Activated B cell treated with CpG ODN at 0.5 μM for 24 hours (primary cell): ENCODE measurements at regions not wholly inside any gene's neighbourhood (a gene's known extent, or its start where the extent isn't known, plus 50 kb on each side); places are given as distances from the start of the nearest gene placed in this dataset.

ENCODE experiments used
- ATAC-seq: fragments of 200-7000 bp; cut with Tn5 transposase; one replicate; pipeline ENCODE4 v1.10.0; 2021; ENCODE audit warnings: low read depth, mild to moderate bottlenecking, moderate library complexity
- CTCF ChIA-PET: fragments of 350-600 bp; sonication (Branson Sonifier 250); formaldehyde crosslinking; loops from one replicate; lab custom pipeline; 2021; ENCODE audit warnings: antibody characterized with exemption; lab: Charles Lee
- POLR2A ChIA-PET: fragments of 350-600 bp; sonication (Branson Sonifier 250); formaldehyde crosslinking; loops from one replicate; lab custom pipeline; 2021; ENCODE audit warnings: antibody characterized with exemption; lab: Charles Lee
- DNase-seq: peaks from one replicate; pipeline ENCODE4 v3.0.0; 2022
- H3K27ac Mint-ChIP-seq: one replicate; pipeline ENCODE4 v1.8.0; 2020; ENCODE audit warnings: mixed read lengths
- H3K27me3 Mint-ChIP-seq: one replicate; pipeline ENCODE4 v1.8.0; 2021; ENCODE audit warnings: mixed read lengths
- H3K36me3 Mint-ChIP-seq: one replicate; pipeline ENCODE4 v1.8.0; 2021; ENCODE audit warnings: low read depth, mixed read lengths
- H3K4me1 Mint-ChIP-seq: one replicate; pipeline ENCODE4 v1.8.0; 2021; ENCODE audit warnings: mixed read lengths
- H3K4me3 Mint-ChIP-seq: one replicate; pipeline ENCODE4 v1.8.0; 2020; ENCODE audit warnings: mild to moderate bottlenecking, mixed read lengths
- H3K9me3 Mint-ChIP-seq: one replicate; pipeline ENCODE4 v1.8.0; 2020; ENCODE audit warnings: mixed read lengths
- intact Hi-C: fragments of 100-400 bp; cut with micrococcal nuclease; formaldehyde crosslinking; loops from one replicate; pipeline ENCODE4 v1.15.1; 2024
- TF ChIP-seq, protein P1 (sequence below): fragments of 200-600 bp; IDR thresholded peaks from one replicate; pipeline ENCODE4 v1.8.0; 2022; ENCODE audit warnings: antibody characterized with exemption, mild to moderate bottlenecking

DNA sequence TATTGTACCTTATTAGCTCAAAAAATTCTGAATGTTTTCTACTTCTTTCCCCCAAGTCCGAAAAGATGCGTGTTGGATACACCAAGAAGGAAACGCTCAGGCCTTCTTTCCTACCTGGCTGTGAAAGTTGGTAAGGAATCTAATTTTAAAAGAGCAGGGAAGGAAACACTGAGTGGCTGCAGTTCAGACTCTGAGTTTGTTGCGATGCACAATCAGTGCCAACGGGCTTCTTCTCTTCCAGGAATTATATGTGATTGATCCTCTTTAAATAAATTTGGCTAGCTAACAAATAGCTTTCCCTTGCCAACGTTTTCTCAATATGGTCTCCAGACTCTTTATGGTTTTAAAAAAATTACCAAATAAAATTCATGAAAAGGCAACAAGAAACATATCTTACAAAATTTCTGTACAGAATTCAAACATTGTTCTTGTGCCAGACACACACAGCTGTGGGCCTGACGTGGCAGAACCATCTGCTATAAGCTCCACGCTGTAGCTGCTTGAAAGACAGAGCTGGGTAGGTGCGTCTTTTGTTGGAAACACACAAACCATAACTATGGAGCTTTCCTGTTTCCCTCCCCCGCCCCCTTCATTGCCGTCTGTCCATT lies 493.1 kb downstream of the ZNF608 start:
- no peak for DNase-seq
- Mint-ChIP-seq H3K9me3 (peaks cover 27% of the 10 kb centered on the region), H3K36me3 (peaks cover 2% of the 10 kb centered on the region), H3K27ac (no peak overlapping the region), H3K4me3 (no peak overlapping the region), H3K4me1 (no peaks in the 10 kb centered on the region), H3K27me3 (no peaks in the 10 kb centered on the region)
- ChIA-PET CTCF (no interaction called here), POLR2A (no interaction called here)
- TF ChIP-seq, protein P1, sequence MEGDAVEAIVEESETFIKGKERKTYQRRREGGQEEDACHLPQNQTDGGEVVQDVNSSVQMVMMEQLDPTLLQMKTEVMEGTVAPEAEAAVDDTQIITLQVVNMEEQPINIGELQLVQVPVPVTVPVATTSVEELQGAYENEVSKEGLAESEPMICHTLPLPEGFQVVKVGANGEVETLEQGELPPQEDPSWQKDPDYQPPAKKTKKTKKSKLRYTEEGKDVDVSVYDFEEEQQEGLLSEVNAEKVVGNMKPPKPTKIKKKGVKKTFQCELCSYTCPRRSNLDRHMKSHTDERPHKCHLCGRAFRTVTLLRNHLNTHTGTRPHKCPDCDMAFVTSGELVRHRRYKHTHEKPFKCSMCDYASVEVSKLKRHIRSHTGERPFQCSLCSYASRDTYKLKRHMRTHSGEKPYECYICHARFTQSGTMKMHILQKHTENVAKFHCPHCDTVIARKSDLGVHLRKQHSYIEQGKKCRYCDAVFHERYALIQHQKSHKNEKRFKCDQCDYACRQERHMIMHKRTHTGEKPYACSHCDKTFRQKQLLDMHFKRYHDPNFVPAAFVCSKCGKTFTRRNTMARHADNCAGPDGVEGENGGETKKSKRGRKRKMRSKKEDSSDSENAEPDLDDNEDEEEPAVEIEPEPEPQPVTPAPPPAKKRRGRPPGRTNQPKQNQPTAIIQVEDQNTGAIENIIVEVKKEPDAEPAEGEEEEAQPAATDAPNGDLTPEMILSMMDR = no peak
- intact Hi-C loops = no loop called here
- no peak for ATAC-seq

DNA sequence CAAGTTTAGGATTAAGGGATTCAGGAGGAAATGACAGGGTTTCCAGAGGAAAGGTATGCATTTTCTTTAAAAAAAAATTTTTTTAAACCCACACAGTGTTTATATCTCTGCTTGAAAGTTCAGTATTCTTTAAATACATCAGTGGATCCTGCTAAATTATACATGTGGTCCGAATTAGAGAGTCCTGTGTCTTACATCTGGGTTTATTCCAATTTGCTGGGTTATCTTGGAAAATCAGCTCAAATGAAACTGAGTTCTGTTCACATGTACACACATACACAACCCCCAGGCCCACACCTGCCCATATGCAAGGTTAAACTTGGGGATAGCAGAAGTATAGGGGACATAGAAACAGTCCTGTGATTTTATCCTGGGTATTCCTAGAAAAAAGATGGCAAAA lies 493.7 kb downstream of the ZNF608 start:
- no peaks in the 10 kb centered on the region for H3K4me1 Mint-ChIP-seq
- peaks cover 2% of the 10 kb centered on the region for H3K36me3 Mint-ChIP-seq
- no peak overlapping the region for H3K27ac Mint-ChIP-seq
- DNase-seq = no peak
- no peak for ATAC-seq
- no peaks in the 10 kb centered on the region for H3K27me3 Mint-ChIP-seq
- H3K4me3 Mint-ChIP-seq = no peak overlapping the region
- ChIA-PET CTCF (no interaction called here), POLR2A (no interaction called here)
- intact Hi-C loops = no loop called here
- TF ChIP-seq, protein P1 = no peak
- H3K9me3 Mint-ChIP-seq = peaks cover 30% of the 10 kb centered on the region

DNA sequence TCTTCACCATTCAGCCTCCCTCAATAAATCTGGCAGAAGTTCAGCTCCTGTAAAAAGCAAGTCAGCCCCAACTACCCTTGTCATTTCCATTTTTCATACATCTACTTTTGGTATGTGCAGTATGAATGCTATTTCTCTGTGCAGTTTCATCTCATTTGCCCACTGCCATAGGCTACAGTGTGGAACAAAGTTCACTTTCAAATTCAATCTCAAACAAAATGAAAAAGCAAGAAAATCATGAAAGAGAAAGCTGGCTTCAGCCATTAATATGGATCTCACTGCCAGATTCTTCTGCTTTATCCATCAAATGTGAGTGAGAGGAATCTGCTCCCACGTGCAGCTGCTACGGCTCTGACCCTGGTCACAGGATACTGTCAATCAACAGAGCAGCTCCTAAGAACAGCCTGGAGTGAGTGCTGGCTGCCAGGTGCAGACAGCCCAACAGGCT lies 494.2 kb downstream of the ZNF608 start:
- Mint-ChIP-seq H3K4me3 (no peak overlapping the region), H3K36me3 (peaks cover 2% of the 10 kb centered on the region), H3K4me1 (no peaks in the 10 kb centered on the region), H3K9me3 (peaks cover 31% of the 10 kb centered on the region), H3K27ac (no peak overlapping the region), H3K27me3 (no peaks in the 10 kb centered on the region)
- no peak for ATAC-seq
- TF ChIP-seq, protein P1 = no peak
- CTCF ChIA-PET = no interaction called here
- intact Hi-C loops = no loop called here
- no peak for DNase-seq
- POLR2A ChIA-PET = interaction anchor here (0.6 kb wide), 1 partner anchor 29 kb away, joined by 9 read pairs; no protein-coding TSS in a partner anchor

DNA sequence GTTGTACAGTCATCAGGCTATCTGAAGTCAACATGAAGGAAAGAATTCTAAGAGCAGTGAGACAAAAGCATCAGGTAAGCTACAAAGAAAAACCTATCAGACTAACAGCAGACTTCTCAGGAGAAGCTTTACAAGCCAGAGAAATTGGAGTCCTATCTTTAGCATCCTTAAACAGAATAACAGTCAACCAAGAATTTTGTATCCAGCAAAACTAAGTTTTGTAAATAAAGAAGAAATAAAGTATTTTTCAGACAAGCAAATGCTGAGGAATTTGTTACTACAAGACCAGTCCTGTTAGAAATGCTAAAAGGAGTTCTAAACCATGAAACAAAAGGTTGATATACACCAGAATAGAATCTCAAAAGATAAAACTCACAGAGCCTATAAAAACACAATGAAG lies 501.2 kb downstream of the ZNF608 start:
- H3K4me3 Mint-ChIP-seq = no peak overlapping the region
- CTCF ChIA-PET = no interaction called here
- no peak for DNase-seq

DNA sequence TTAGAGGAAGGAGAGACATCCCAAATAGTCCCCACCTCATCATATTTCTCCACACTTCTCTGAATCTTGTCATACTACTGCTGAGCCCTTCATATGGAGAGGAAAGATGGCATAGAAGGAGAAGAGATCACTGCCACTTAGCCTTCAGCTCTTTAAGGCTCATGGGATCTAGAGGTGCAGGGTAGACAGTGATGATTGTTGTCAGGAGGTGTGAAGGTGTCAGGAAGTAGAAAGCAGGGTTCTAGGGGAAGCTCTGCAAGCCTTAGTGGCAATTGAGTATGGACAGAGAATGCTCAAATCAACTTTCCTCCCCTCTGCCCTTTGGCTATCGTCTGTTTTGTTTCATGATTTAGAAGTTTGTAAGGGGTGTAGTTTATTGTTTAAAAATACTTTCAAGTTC lies 505.7 kb downstream of the ZNF608 start:
- H3K27me3 Mint-ChIP-seq = no peaks in the 10 kb centered on the region
- no peaks in the 10 kb centered on the region for H3K4me1 Mint-ChIP-seq
- peaks cover 7% of the 10 kb centered on the region for H3K36me3 Mint-ChIP-seq
- CTCF ChIA-PET = no interaction called here
- POLR2A ChIA-PET = no interaction called here
- no peak overlapping the region for H3K4me3 Mint-ChIP-seq
- TF ChIP-seq, protein P1 = no peak
- DNase-seq (no peak), ATAC-seq (no peak)
- intact Hi-C loops = no loop called here
- H3K27ac Mint-ChIP-seq = no peak overlapping the region
- H3K9me3 Mint-ChIP-seq = peaks cover 16% of the 10 kb centered on the region

More for the DNA sequence above, 501.2 kb downstream of the ZNF608 start:
- Mint-ChIP-seq H3K27me3 (no peaks in the 10 kb centered on the region), H3K9me3 (peaks cover 37% of the 10 kb centered on the region), H3K36me3 (peaks cover 8% of the 10 kb centered on the region), H3K27ac (no peak overlapping the region), H3K4me1 (no peaks in the 10 kb centered on the region)
- ATAC-seq = no peak
- intact Hi-C loops = no loop called here
- POLR2A ChIA-PET = interaction anchor here (0.6 kb wide), 1 partner anchor 700 kb away, joined by 3 read pairs; no protein-coding TSS in a partner anchor
- TF ChIP-seq, protein P1 = no peak
